Trophoblast cell (in vitro differentiated cells and primary cell): ENCODE measurements at regions not wholly inside any gene's neighbourhood (a gene's known extent, or its start where the extent isn't known, plus 50 kb on each side); places are given as distances from the start of the nearest gene placed in this dataset.

ENCODE experiments used
- DNase-seq, 2 donors: peaks; one replicate each; pipeline ENCODE4 v3.0.0-alpha.2; 2016
- H2AFZ ChIP-seq: 2 replicates; pipeline ENCODE4 v1.6.1; 2013; ENCODE audit warnings: low read length, moderate library complexity, mild to moderate bottlenecking; ENCODE audit not compliant: insufficient read depth, poor library complexity
- H2AK5ac ChIP-seq: 2 replicates; pipeline ENCODE4 v1.6.1; 2013; ENCODE audit warnings: mild to moderate bottlenecking, low read length
- H2BK120ac ChIP-seq: 2 replicates; pipeline ENCODE4 v1.6.1; 2013; ENCODE audit warnings: low read length, mild to moderate bottlenecking, moderate library complexity; ENCODE audit not compliant: insufficient read depth, poor library complexity
- H2BK12ac ChIP-seq: 2 replicates; pipeline ENCODE4 v1.6.1; 2013; ENCODE audit warnings: mild to moderate bottlenecking, low read length, moderate library complexity
- H2BK5ac ChIP-seq: 2 replicates; pipeline ENCODE4 v1.6.1; 2013; ENCODE audit warnings: low read length, low read depth, moderate library complexity, mild to moderate bottlenecking; ENCODE audit not compliant: poor library complexity
- H3K14ac ChIP-seq: 2 replicates; pipeline ENCODE4 v1.6.1; 2013; ENCODE audit warnings: mild to moderate bottlenecking, low read length
- H3K18ac ChIP-seq: 2 replicates; pipeline ENCODE4 v1.6.1; 2013; ENCODE audit warnings: mild to moderate bottlenecking, low read length
- H3K23ac ChIP-seq: 2 replicates; pipeline ENCODE4 v1.6.1; 2013; ENCODE audit warnings: low read length
- H3K27ac ChIP-seq: 2 replicates; pipeline ENCODE4 v1.5.1; 2013; ENCODE audit warnings: low read depth, mild to moderate bottlenecking, inconsistent platforms, low read length, moderate library complexity
- H3K27me3 ChIP-seq: 2 replicates; pipeline ENCODE4 v1.6.1; 2013; ENCODE audit warnings: inconsistent platforms, mild to moderate bottlenecking, low read length, moderate library complexity; ENCODE audit not compliant: insufficient read depth
- H3K36me3 ChIP-seq, 2 experiments: 1 replicate in 1 of 2; 2 replicates in 1 of 2; pipeline ENCODE4 v1.6.1; 2013; ENCODE audit warnings: low read length in 2 of 2, mild to moderate bottlenecking in 2 of 2, moderate library complexity in 1 of 2; ENCODE audit not compliant: insufficient read depth in 2 of 2, control insufficient read depth in 1 of 2
- H3K4ac ChIP-seq: 2 replicates; pipeline ENCODE4 v1.6.1; 2013; ENCODE audit warnings: low read depth, mild to moderate bottlenecking, low read length, moderate library complexity
- H3K4me1 ChIP-seq, 2 experiments: 1 replicate in 1 of 2; 2 replicates in 1 of 2; pipeline ENCODE4 v1.6.1; 2013; ENCODE audit warnings: low read length in 2 of 2, mild to moderate bottlenecking in 2 of 2, moderate library complexity in 1 of 2; ENCODE audit not compliant: insufficient read depth in 2 of 2, control insufficient read depth in 1 of 2
- H3K4me2 ChIP-seq: 2 replicates; pipeline ENCODE4 v1.6.1; 2013; ENCODE audit warnings: inconsistent platforms, mild to moderate bottlenecking, low read length, moderate library complexity
- H3K4me3 ChIP-seq: 2 replicates; pipeline ENCODE4 v1.5.1; 2013; ENCODE audit warnings: mild to moderate bottlenecking, low read depth, low read length, inconsistent platforms
- H3K79me1 ChIP-seq: one replicate; pipeline ENCODE4 v1.6.1; 2013; ENCODE audit warnings: low read length
- H3K79me2 ChIP-seq: 2 replicates; pipeline ENCODE4 v1.6.1; 2013; ENCODE audit warnings: low read length, mild to moderate bottlenecking; ENCODE audit not compliant: control insufficient read depth, insufficient read depth, poor library complexity
- H3K9ac ChIP-seq: 2 replicates; pipeline ENCODE4 v1.6.1; 2013; ENCODE audit warnings: mild to moderate bottlenecking, low read length
- H3K9me3 ChIP-seq: 2 replicates; pipeline ENCODE4 v1.6.1; 2013; ENCODE audit warnings: low read depth, mild to moderate bottlenecking, control low read depth, inconsistent platforms, low read length; ENCODE audit not compliant: insufficient read depth
- H4K12ac ChIP-seq: 2 replicates; pipeline ENCODE4 v1.6.1; 2013; ENCODE audit warnings: low read depth, mild to moderate bottlenecking, low read length, moderate library complexity
- H4K8ac ChIP-seq: 2 replicates; pipeline ENCODE4 v1.6.1; 2013; ENCODE audit warnings: low read depth, mild to moderate bottlenecking, low read length, moderate library complexity
- H4K91ac ChIP-seq: one replicate; pipeline ENCODE4 v1.6.1; 2013; ENCODE audit warnings: low read depth, mild to moderate bottlenecking, low read length, moderate library complexity
- WGBS: extraction: QIAGEN DNeasy Blood & Tissue Kit; methylation state at CpG from one replicate; pipeline ENCODE4 v1.1.7; 2013; ENCODE audit warnings: missing lambda C conversion rate; ENCODE audit not compliant: insufficient read length, insufficient coverage; ENCODE audit errors: extremely low coverage; 5-methylcytosine and 5-hydroxymethylcytosine counted together

- H3K4me1 ChIP-seq: peaks cover 0 to 2% of the 10 kb centered on the region in 2 experiments
- no peak overlapping the region for H3K4ac ChIP-seq
- no peak overlapping the region for H2BK12ac ChIP-seq
- no peak overlapping the region for H3K27ac ChIP-seq
- no peak overlapping the region for H2BK120ac ChIP-seq
- H3K14ac ChIP-seq: no peak overlapping the region
- no peak overlapping the region for H3K9ac ChIP-seq
- H3K79me2 ChIP-seq: no peaks in the 10 kb centered on the region
- H4K8ac ChIP-seq: no peak overlapping the region
- no peak overlapping the region for H3K4me3 ChIP-seq
- H3K23ac ChIP-seq: no peak overlapping the region
- no CpG with 5 or more reads among the region's 10 CpGs for WGBS
- H4K91ac ChIP-seq: no peak overlapping the region
- no peak overlapping the region for H3K18ac ChIP-seq
- H3K27me3 ChIP-seq: no peaks in the 10 kb centered on the region
- no peak overlapping the region for H4K12ac ChIP-seq
- no peaks in the 10 kb centered on the region for H3K9me3 ChIP-seq
- DNase-seq: no peak
- no peaks in the 10 kb centered on the region for H3K36me3 ChIP-seq
- no peak overlapping the region for H2AK5ac ChIP-seq
- H2AFZ ChIP-seq: no peak overlapping the region
- no peak overlapping the region for H2BK5ac ChIP-seq
- H3K79me1 ChIP-seq: no peaks in the 10 kb centered on the region
- no peak overlapping the region for H3K4me2 ChIP-seq
These were observed 84.9 kb upstream of the TBL1X start for GRCh38 chrX:9379697-9380551.

GRCh38 chrX:9383655-9384054, 81.2 kb upstream of the TBL1X start:
- Histone ChIP-seq H3K9me3 (no peaks in the 10 kb centered on the region), H3K27ac (no peak overlapping the region), H3K27me3 (no peaks in the 10 kb centered on the region), H4K8ac (no peak overlapping the region), H3K4me1 (peaks cover 0 to 2% of the 10 kb centered on the region in 2 experiments), H2BK120ac (no peak overlapping the region), H2BK12ac (no peak overlapping the region), H3K14ac (no peak overlapping the region), H3K79me1 (no peaks in the 10 kb centered on the region), H4K12ac (no peak overlapping the region), H3K18ac (no peak overlapping the region), H3K23ac (no peak overlapping the region), H3K4me2 (no peak overlapping the region), H2AFZ (no peak overlapping the region), H3K4me3 (no peak overlapping the region), H3K79me2 (no peaks in the 10 kb centered on the region), H4K91ac (no peak overlapping the region), H3K36me3 (no peaks in the 10 kb centered on the region), H3K9ac (no peak overlapping the region), H2AK5ac (no peak overlapping the region), H3K4ac (no peak overlapping the region), H2BK5ac (no peak overlapping the region)
- DNase-seq: no peak

- no peak for DNase-seq
- Histone ChIP-seq H2AFZ (no peak overlapping the region), H3K9me3 (no peaks in the 10 kb centered on the region), H2AK5ac (no peak overlapping the region), H4K8ac (no peak overlapping the region), H3K27me3 (no peaks in the 10 kb centered on the region), H3K4me1 (no peaks in the 10 kb centered on the region), H2BK5ac (no peak overlapping the region), H4K12ac (no peak overlapping the region), H2BK12ac (no peak overlapping the region), H3K79me1 (no peaks in the 10 kb centered on the region), H3K4me3 (no peak overlapping the region), H3K27ac (no peak overlapping the region), H3K23ac (no peak overlapping the region), H3K18ac (no peak overlapping the region), H3K14ac (no peak overlapping the region), H3K4ac (no peak overlapping the region), H3K4me2 (no peak overlapping the region), H3K9ac (no peak overlapping the region), H3K79me2 (no peaks in the 10 kb centered on the region), H3K36me3 (no peaks in the 10 kb centered on the region), H4K91ac (no peak overlapping the region), H2BK120ac (no peak overlapping the region)
- no CpG with 5 or more reads among the region's 1 CpG for WGBS
These were observed 76.4 kb upstream of the TBL1X start for GRCh38 chrX:9388450-9388849.

DNA sequence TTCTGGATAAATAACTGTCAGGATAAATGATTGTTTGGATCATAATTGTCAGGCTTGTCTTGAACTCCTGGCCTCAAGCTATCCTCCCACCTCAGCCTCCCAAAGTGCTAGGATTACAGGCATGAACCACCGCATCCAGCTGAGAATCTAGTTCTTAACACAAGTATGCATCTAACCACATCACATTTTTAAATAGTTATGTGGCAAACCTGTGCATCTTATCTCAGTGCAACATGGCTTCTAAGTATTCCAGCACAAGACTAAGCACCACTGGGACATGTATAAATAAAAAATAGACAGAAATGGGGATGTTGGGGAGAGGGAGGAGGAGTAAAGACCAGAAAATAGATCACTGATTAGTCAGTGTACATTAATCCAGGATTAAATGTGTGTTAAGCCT, 74.7 kb upstream of the TBL1X start:
- H3K4me1 ChIP-seq: no peaks in the 10 kb centered on the region
- no peaks in the 10 kb centered on the region for H3K79me1 ChIP-seq
- peak in 1 of 2 donors; percentile 25 for DNase-seq
- no peak overlapping the region for H3K4me2 ChIP-seq
- no peak overlapping the region for H2BK12ac ChIP-seq
- H3K79me2 ChIP-seq: no peaks in the 10 kb centered on the region
- H3K23ac ChIP-seq: no peak overlapping the region
- no peaks in the 10 kb centered on the region for H3K27me3 ChIP-seq
- H4K12ac ChIP-seq: no peak overlapping the region
- H3K36me3 ChIP-seq: no peaks in the 10 kb centered on the region
- no peak overlapping the region for H3K27ac ChIP-seq
- no peaks in the 10 kb centered on the region for H3K9me3 ChIP-seq
- no peak overlapping the region for H3K4me3 ChIP-seq
- H3K4ac ChIP-seq: no peak overlapping the region
- H4K91ac ChIP-seq: no peak overlapping the region
- H3K9ac ChIP-seq: no peak overlapping the region
- no peak overlapping the region for H2BK5ac ChIP-seq
- no peak overlapping the region for H2AFZ ChIP-seq
- H2AK5ac ChIP-seq: no peak overlapping the region
- H3K18ac ChIP-seq: no peak overlapping the region
- no peak overlapping the region for H3K14ac ChIP-seq
- no peak overlapping the region for H4K8ac ChIP-seq
- WGBS: no CpG with 5 or more reads among the region's 1 CpG
- H2BK120ac ChIP-seq: no peak overlapping the region
